ENCODE measurements at regions not wholly inside any gene's neighbourhood (a gene's known extent, or its start where the extent isn't known, plus 50 kb on each side); places are given as distances from the start of the nearest gene placed in this dataset.

GRCh38 chr5:106086352-106086751 is 1584.4 kb downstream of the EFNA5 start:
- TF ChIP-seq CTCF (conservative IDR thresholded peaks at IDR 0.05; ENCODE audit: low read depth, low read length) (no peak), EZH2 (IDR thresholded peaks at IDR 0.05; ENCODE audit: borderline replicate concordance, low read depth, low read length, poor library complexity, severe bottlenecking) (no peak)

All from A673 (cell line).